HG03571 (cell line): ENCODE measurements at regions not wholly inside any gene's neighbourhood (a gene's known extent, or its start where the extent isn't known, plus 50 kb on each side); places are given as distances from the start of the nearest gene placed in this dataset.
"Not testable (repeated sequence)": the region's sequence is repeated elsewhere in the genome, so short reads cannot be mapped to it uniquely, and the experiment has no call there.

Source experiments
- ATAC-seq: cut with Tn5 transposase; IDR thresholded peaks from one replicate; pipeline ENCODE4 v1.9.1; 2021; ENCODE audit not compliant: unreplicated experiment

DNA sequence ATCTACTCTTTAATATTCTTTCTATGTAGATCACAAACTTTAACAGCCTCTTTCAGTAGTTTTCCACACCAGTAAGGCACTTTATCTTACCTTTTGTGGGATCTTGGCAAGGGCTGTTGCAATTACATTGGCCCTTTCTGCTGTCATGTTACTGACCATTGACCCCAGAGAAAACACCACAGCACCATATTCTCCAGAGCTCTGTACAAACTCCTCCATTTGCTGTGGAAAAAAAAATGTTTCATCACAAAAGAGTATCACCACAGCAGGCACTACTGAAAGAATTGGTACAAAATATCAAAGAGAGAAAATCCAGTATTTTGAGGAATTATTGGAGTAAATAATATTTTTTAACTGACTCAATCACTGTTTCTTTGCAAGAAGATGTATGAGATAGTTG is 62.3 kb upstream of the UGT2A3 start:
- ATAC-seq: not testable (repeated sequence)

DNA sequence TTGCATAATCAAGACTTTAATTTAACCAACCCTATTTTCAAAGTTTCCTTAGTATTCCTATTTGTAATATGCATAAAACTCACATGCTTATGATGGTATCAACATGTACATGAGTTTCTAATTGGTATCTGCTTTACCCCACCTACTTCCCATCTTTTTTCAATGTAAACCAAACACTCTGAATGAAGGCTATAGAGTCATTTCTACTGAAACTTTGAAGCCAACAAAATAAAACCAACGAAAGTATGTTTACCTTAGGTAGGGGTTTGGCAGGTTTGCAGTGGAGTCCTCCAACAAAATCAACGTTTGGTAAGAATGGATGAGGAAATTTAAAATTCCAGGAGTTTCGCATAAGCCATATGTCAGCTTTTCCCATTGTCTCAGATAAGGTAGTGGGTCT is 66.4 kb upstream of the UGT2A3 start:
- not testable (repeated sequence) for ATAC-seq

DNA sequence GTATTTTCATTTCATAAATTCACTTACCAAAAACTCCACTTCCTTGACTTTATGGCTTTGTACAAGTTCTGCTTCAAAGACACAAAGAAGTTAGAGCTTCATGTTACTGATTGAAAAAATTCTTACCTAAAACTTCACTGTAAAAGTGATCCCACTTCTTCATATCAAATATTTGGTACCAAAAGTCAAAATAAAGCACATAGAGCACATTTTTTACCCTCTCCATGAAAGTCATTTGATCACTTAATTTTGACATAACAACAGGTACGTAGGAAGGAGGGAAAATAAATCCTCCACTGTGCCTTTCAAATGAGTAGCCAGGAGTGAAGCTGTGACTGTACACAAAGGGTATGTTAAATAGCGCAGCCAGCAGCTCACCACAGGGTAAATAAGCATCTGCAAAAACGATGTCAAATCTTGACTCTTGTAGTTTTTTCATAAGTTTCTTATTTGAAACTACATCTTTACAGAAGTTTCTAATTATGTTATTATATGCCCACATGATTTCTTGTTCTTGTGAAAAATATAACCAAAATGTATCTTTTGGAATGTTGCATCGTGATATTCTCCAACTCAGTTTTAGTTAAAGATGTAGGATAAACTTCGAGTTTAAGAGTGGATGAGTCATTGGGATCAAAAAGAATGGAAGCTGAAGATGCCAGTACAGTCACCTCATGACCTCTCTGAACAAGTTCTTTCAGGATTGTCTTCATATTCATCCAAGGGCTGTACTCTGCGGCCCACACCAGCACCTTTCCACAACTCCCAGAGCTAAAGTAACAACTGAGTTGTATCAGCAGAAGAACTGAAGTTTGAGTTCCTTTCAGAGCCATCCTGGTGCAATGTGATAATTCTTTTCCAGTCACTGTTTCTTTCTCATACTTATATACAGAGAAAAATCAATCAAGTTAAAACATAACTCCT is 68.2 kb upstream of the UGT2A3 start:
- ATAC-seq: not testable (repeated sequence)

DNA sequence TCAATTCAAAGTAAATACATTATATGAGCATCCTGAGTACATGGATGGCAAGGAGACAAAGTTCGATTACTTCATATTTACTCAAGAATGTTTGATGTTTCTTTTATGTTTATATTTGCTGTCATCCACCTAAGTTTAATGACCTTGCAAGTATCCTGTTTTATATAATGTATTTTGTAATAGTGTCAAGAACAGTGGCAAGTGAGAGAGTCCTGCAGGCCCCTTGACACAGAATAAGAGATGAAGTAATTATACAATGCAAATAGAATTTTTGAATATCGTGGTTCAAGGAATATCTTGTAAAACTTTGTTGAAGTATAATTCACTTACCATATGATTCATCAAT is 68.8 kb upstream of the UGT2A3 start:
- ATAC-seq: not testable (repeated sequence)

DNA sequence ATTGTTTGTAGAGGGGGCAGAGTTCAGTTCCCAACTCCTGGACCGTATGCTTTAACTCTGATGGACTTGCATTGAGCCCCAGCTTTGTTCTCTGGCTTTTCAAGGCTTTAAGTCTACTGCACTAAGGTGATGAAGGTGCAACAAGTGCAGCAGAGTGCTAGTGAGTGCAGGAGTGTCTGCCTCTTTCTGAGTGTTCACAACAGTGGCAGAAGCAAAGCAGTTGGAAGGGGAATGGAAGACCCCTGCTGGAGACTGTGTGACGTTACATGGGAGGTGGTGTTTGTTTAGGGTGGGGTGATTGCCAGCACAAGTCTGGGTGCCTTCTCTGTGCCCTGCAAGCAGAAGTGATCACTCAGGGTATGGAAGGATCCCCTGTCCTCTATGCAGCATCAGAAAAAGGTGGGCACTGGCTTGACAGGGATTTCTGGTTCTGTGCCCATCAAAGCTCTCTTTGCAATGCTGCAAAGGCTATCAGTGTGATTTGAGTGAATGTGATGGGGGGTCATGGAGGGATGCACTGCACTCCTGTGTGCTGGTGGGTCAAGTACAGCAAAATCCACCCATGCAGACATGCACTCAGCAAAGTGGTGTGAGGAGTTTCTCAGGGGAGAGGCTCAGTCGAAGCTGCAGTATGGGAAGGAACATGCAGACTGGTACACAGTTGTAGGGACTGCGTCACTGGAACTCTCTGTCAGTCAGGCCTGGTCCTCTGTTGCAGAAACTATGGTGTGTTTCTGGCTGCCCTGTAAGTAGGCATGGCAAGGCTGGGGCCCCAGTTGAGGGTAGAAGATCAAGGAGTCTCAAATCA is 70.9 kb upstream of the UGT2B7 start:
- ATAC-seq: peak; percentile 81

- no peak for ATAC-seq
Observed at GRCh38 chr4:69025999-69026387, 70.3 kb upstream of the UGT2B7 start.

- no peak for ATAC-seq
Observed at GRCh38 chr4:69026974-69027373, 69.3 kb upstream of the UGT2B7 start.

DNA sequence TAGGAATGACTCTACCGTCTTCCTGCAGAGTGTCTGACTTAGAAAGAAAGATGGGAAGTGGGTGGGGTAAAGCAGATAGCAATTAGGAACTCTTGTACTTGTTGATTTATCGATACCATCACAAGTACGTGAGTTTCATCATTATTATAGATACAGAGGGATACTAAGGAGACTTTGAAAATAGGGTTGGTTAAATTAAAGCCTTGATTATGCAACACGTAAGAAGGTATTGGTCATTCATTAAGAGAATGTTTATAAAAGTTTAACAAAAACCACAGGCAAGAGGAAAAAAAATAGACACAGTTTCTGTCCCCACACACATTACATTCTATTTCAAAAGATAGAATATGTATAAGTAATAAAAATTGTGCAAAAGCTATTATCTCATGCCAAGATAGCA is 65.9 kb upstream of the UGT2B7 start:
- ATAC-seq: no peak

GRCh38 chr4:69032847-69033638 is 63.2 kb upstream of the UGT2B7 start:
- ATAC-seq: no peak

DNA sequence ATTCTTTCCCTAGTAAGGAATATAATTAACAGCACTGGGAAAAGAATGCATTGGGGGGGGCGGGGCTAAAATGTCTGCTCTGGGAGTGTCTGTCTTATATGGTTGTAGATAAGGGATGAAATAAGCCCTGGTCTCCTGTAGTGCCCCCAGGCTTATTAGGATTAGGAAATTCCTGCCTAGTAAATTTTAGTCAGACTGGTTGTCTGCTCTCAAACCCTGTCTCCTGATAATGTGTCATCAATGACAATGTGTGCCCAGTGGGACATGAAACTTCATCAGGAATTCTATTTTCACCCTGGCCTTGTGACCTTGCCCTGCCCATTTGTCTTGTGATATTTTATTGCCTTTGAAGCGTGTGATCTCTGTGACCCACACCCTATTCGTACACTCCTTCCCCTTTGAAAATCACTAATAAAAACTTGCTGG is 61.9 kb upstream of the UGT2B7 start:
- ATAC-seq: not testable (repeated sequence)

- ATAC-seq: no peak
Observed at GRCh38 chr4:69038582-69038981, 57.7 kb upstream of the UGT2B7 start.

GRCh38 chr4:69039071-69039470 is 57.2 kb upstream of the UGT2B7 start:
- ATAC-seq: no peak

GRCh38 chr4:69044247-69044646 is 52.0 kb upstream of the UGT2B7 start:
- no peak for ATAC-seq
